ENCODE measurements at regions not wholly inside any gene's neighbourhood (a gene's known extent, or its start where the extent isn't known, plus 50 kb on each side); places are given as distances from the start of the nearest gene placed in this dataset.

DNA sequence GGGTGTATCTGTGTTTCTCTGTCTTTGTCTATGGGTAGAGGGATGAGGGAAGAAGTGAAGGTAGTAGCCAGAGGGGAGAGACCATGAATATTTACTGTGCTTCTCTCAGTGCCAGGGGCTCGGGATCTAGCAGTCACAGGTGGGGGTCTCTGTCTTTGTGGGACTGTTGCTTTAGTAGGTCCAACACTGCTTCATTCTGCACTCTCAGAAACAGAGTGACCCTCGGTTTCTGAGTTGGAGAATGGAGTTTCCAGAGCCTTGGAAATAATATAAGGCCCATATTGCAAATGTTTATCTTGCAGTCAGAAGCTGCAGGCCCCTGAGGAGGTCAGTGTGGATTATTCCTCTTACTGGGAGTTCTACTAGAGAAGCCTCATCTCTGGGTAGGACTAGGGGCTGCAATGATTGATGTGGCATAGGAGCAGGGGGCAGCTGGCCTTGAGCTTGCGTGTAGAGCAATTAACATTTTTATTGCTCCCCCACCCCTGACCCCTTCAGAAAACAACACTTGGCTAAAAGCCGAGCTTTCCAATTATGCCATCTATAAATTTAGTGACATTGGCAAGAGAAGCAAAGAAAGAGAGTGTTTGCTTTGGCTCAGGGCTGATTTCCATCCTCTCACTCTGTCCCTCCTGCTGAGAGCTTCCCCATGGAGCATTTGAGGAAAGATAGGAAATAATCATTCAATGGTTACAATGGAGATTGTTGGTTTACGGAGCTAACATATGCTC, 55.0 kb upstream of the TRPC7 start:
- TF ChIP-seq, protein P1, sequence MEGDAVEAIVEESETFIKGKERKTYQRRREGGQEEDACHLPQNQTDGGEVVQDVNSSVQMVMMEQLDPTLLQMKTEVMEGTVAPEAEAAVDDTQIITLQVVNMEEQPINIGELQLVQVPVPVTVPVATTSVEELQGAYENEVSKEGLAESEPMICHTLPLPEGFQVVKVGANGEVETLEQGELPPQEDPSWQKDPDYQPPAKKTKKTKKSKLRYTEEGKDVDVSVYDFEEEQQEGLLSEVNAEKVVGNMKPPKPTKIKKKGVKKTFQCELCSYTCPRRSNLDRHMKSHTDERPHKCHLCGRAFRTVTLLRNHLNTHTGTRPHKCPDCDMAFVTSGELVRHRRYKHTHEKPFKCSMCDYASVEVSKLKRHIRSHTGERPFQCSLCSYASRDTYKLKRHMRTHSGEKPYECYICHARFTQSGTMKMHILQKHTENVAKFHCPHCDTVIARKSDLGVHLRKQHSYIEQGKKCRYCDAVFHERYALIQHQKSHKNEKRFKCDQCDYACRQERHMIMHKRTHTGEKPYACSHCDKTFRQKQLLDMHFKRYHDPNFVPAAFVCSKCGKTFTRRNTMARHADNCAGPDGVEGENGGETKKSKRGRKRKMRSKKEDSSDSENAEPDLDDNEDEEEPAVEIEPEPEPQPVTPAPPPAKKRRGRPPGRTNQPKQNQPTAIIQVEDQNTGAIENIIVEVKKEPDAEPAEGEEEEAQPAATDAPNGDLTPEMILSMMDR (conservative IDR thresholded peaks at IDR 0.05; ENCODE audit: low read depth, low read length), result no peak
- TF ChIP-seq RAD21 (IDR thresholded peaks at IDR 0.05; ENCODE audit: low read length), result no peak
- no peak for TF ChIP-seq POLR2A (IDR thresholded peaks at IDR 0.05; ENCODE audit: low read depth, low read length)
- TF ChIP-seq MAZ (IDR thresholded peaks at IDR 0.05; ENCODE audit: borderline replicate concordance, low read depth, low read length), result no peak
- TF ChIP-seq, protein P2, sequence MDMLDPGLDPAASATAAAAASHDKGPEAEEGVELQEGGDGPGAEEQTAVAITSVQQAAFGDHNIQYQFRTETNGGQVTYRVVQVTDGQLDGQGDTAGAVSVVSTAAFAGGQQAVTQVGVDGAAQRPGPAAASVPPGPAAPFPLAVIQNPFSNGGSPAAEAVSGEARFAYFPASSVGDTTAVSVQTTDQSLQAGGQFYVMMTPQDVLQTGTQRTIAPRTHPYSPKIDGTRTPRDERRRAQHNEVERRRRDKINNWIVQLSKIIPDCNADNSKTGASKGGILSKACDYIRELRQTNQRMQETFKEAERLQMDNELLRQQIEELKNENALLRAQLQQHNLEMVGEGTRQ (IDR thresholded peaks at IDR 0.05; ENCODE audit: low read depth, low read length), result no peak

All from IMR-90 (cell line).